ENCODE measurements at regions not wholly inside any gene's neighbourhood (a gene's known extent, or its start where the extent isn't known, plus 50 kb on each side); places are given as distances from the start of the nearest gene placed in this dataset.

- Histone ChIP-seq H3K9me3 (ENCODE audit: insufficient read depth, low read depth) (no peaks in the 10 kb centered on the region), H2AFZ (no peak overlapping the region), H3K36me3 (ENCODE audit: low read depth) (no peaks in the 10 kb centered on the region), H3K27me3 (ENCODE audit: insufficient read depth, low read depth) (peaks cover 7% of the 10 kb centered on the region; the same call in 1 of the 2 replicates), H3K4me3 (no peak overlapping the region), H3K4me1 (replicated peaks; ENCODE audit: insufficient read depth) (no peaks in the 10 kb centered on the region), H3K9me2 (ENCODE audit: insufficient read depth) (no peaks in the 10 kb centered on the region), H4K20me1 (ENCODE audit: insufficient read depth) (no peaks in the 10 kb centered on the region), H3K4me2 (no peak overlapping the region), H3K79me2 (ENCODE audit: low read depth) (no peaks in the 10 kb centered on the region), H3K27ac (no peak overlapping the region), H3F3A (ENCODE audit: insufficient read depth, low read depth) (no peaks in the 10 kb centered on the region)
- ChIA-PET CTCF (no interaction called here), POLR2A (ENCODE audit: unreplicated experiment) (no interaction called here)
- TF ChIP-seq EZH2 (IDR thresholded peaks at IDR 0.05; ENCODE audit: low read depth) (no peak), CTCF (conservative IDR thresholded peaks at IDR 0.05) (no peak)
- intact Hi-C loops (cut with micrococcal nuclease; ENCODE audit: unreplicated experiment): no loop called here
- no TSS peak for BruUV-seq (replicated peaks)
- no peak for DNase-seq
Observed at GRCh38 chr2:107308835-107309234, 422.9 kb upstream of the ST6GAL2 start.

- H4K20me1 ChIP-seq (ENCODE audit: insufficient read depth): no peaks in the 10 kb centered on the region
- ChIA-PET POLR2A (ENCODE audit: unreplicated experiment) (no interaction called here), CTCF (no interaction called here)
- TF ChIP-seq CTCF (conservative IDR thresholded peaks at IDR 0.05) (no peak), EZH2 (IDR thresholded peaks at IDR 0.05; ENCODE audit: low read depth) (no peak)
- H2AFZ ChIP-seq: no peak overlapping the region
- H3K4me3 ChIP-seq: no peak overlapping the region
- BruUV-seq (replicated peaks): no TSS peak
- no peak overlapping the region for H3K4me2 ChIP-seq
- H3K27me3 ChIP-seq (ENCODE audit: insufficient read depth, low read depth): no peaks in the 10 kb centered on the region
- H3K4me1 ChIP-seq (replicated peaks; ENCODE audit: insufficient read depth): no peaks in the 10 kb centered on the region
- no peak overlapping the region for H3K27ac ChIP-seq
- H3K9me2 ChIP-seq (ENCODE audit: insufficient read depth): no peaks in the 10 kb centered on the region
- H3K79me2 ChIP-seq (ENCODE audit: low read depth): no peaks in the 10 kb centered on the region
- H3F3A ChIP-seq (ENCODE audit: insufficient read depth, low read depth): no peaks in the 10 kb centered on the region
- H3K9me3 ChIP-seq (ENCODE audit: insufficient read depth, low read depth): no peaks in the 10 kb centered on the region
- intact Hi-C loops (cut with micrococcal nuclease; ENCODE audit: unreplicated experiment): no loop called here
- no peaks in the 10 kb centered on the region for H3K36me3 ChIP-seq (ENCODE audit: low read depth)
- DNase-seq: no peak
Observed at GRCh38 chr2:107312240-107312639, 426.3 kb upstream of the ST6GAL2 start.

GRCh38 chr2:107313316-107313715 lies 427.3 kb upstream of the ST6GAL2 start:
- Histone ChIP-seq H3K4me1 (replicated peaks; ENCODE audit: insufficient read depth) (no peaks in the 10 kb centered on the region), H3K79me2 (ENCODE audit: low read depth) (no peaks in the 10 kb centered on the region), H3K4me3 (no peak overlapping the region), H2AFZ (no peak overlapping the region), H3K27me3 (ENCODE audit: insufficient read depth, low read depth) (no peaks in the 10 kb centered on the region), H3K4me2 (no peak overlapping the region), H3K36me3 (ENCODE audit: low read depth) (no peaks in the 10 kb centered on the region), H3K9me2 (ENCODE audit: insufficient read depth) (no peaks in the 10 kb centered on the region), H3K9me3 (ENCODE audit: insufficient read depth, low read depth) (no peaks in the 10 kb centered on the region), H3K27ac (no peak overlapping the region), H3F3A (ENCODE audit: insufficient read depth, low read depth) (no peaks in the 10 kb centered on the region), H4K20me1 (ENCODE audit: insufficient read depth) (no peaks in the 10 kb centered on the region)
- no TSS peak for BruUV-seq (replicated peaks)
- no peak for DNase-seq
- POLR2A ChIA-PET (ENCODE audit: unreplicated experiment): no interaction called here
- TF ChIP-seq EZH2 (IDR thresholded peaks at IDR 0.05; ENCODE audit: low read depth) (no peak), CTCF (conservative IDR thresholded peaks at IDR 0.05) (no peak)
- intact Hi-C loops (cut with micrococcal nuclease; ENCODE audit: unreplicated experiment): no loop called here
- CTCF ChIA-PET: no interaction called here
